Testis (tissue), 2 donors: ENCODE measurements at regions not wholly inside any gene's neighbourhood (a gene's known extent, or its start where the extent isn't known, plus 50 kb on each side); places are given as distances from the start of the nearest gene placed in this dataset.

ENCODE experiments used
- DNase-seq: peaks from one replicate; pipeline ENCODE4 v3.0.0-alpha.2; 2019
- H3K27ac ChIP-seq, 2 donors: fragments of 200-600 bp; sonication (generic); one replicate each; pipeline ENCODE4 v1.5.1; 2019
- H3K27me3 ChIP-seq: fragments of 200-600 bp; sonication (generic); one replicate; pipeline ENCODE4 v1.5.1; 2019
- H3K36me3 ChIP-seq: fragments of 200-600 bp; sonication (generic); one replicate; pipeline ENCODE4 v1.5.1; 2017; ENCODE audit warnings: low read depth; ENCODE audit errors: missing control alignments
- H3K4me1 ChIP-seq: fragments of 200-600 bp; sonication (generic); one replicate; pipeline ENCODE4 v1.5.1; 2019
- H3K4me3 ChIP-seq, 2 donors: fragments of 200-600 bp; sonication (generic); one replicate each; pipeline ENCODE4 v1.5.1; 2017 to 2019
- H3K9me3 ChIP-seq: fragments of 200-600 bp; sonication (generic); one replicate; pipeline ENCODE4 v1.5.1; 2017
- CTCF ChIP-seq, 3 experiments: fragments of 450-650 bp in 2 of 3; fragments of 200-600 bp in 1 of 3; sonication (generic) in 1 of 3; IDR thresholded peaks; one replicate each; pipeline ENCODE4 v1.5.1; 2016 to 2019; ENCODE audit warnings: antibody characterized with exemption in 3 of 3, mild to moderate bottlenecking in 2 of 3, moderate library complexity in 1 of 3
- POLR2A ChIP-seq: fragments of 450-650 bp; IDR thresholded peaks from one replicate; pipeline ENCODE4 v1.6.1; 2017; ENCODE audit warnings: antibody characterized with exemption, mild to moderate bottlenecking, moderate library complexity
- WGBS, 2 donors: methylation state at CpG; one replicate each; pipeline ENCODE4 v1.1.5; 2018; 5-methylcytosine and 5-hydroxymethylcytosine counted together
- intact Hi-C: fragments of 100-400 bp; cut with DNase I; formaldehyde crosslinking; loops from one replicate; pipeline ENCODE4 v1.15.1; 2023; ENCODE audit warnings: low total_unique reads

- no peak overlapping the region for H3K4me3 ChIP-seq
- 60 to 69% methylated on average over 4 of the region's 4 CpGs for WGBS, 2 donors
- H3K36me3 ChIP-seq, result no peaks in the 10 kb centered on the region
- no peak overlapping the region for H3K27ac ChIP-seq
- TF ChIP-seq POLR2A, result no peak
- no peak for TF ChIP-seq CTCF (IDR thresholded peaks at IDR 0.05)
- no peaks in the 10 kb centered on the region for H3K9me3 ChIP-seq
- H3K4me1 ChIP-seq, result no peaks in the 10 kb centered on the region
- no peak for DNase-seq
- intact Hi-C loops, result no loop called here
- H3K27me3 ChIP-seq, result no peaks in the 10 kb centered on the region
Observed at GRCh38 chr5:34534523-34535103, 121.5 kb upstream of the RAI14 start.

- Histone ChIP-seq H3K9me3 (no peaks in the 10 kb centered on the region), H3K27ac (no peak overlapping the region), H3K27me3 (no peaks in the 10 kb centered on the region), H3K36me3 (no peaks in the 10 kb centered on the region), H3K4me3 (no peak overlapping the region), H3K4me1 (no peaks in the 10 kb centered on the region)
- intact Hi-C loops, result no loop called here
- no peak for TF ChIP-seq POLR2A
- TF ChIP-seq CTCF (IDR thresholded peaks at IDR 0.05), result no peak
- DNase-seq, result no peak
- WGBS, 2 donors, result 50 to 52% methylated on average over 1 of the region's 1 CpG
Observed at GRCh38 chr5:34535433-34535832, 120.7 kb upstream of the RAI14 start.

- H3K4me1 ChIP-seq, result no peaks in the 10 kb centered on the region
- no peak for DNase-seq
- no peaks in the 10 kb centered on the region for H3K9me3 ChIP-seq
- 60 to 65% methylated on average over 2 of the region's 2 CpGs for WGBS, 2 donors
- TF ChIP-seq POLR2A, result no peak
- no peak for TF ChIP-seq CTCF (IDR thresholded peaks at IDR 0.05)
- H3K36me3 ChIP-seq, result no peaks in the 10 kb centered on the region
- H3K4me3 ChIP-seq, result no peak overlapping the region
- no peak overlapping the region for H3K27ac ChIP-seq
- no peaks in the 10 kb centered on the region for H3K27me3 ChIP-seq
- intact Hi-C loops, result no loop called here
Observed at GRCh38 chr5:34535944-34536623, 120.0 kb upstream of the RAI14 start.

- Histone ChIP-seq H3K4me1 (no peaks in the 10 kb centered on the region), H3K9me3 (no peaks in the 10 kb centered on the region), H3K27ac (no peak overlapping the region), H3K36me3 (no peaks in the 10 kb centered on the region), H3K27me3 (no peaks in the 10 kb centered on the region), H3K4me3 (no peak overlapping the region)
- TF ChIP-seq POLR2A, result no peak
- no peak for TF ChIP-seq CTCF (IDR thresholded peaks at IDR 0.05)
- DNase-seq, result no peak
- intact Hi-C loops, result no loop called here
Observed at GRCh38 chr5:34536699-34537098, 119.4 kb upstream of the RAI14 start.
